ENCODE measurements at regions not wholly inside any gene's neighbourhood (a gene's known extent, or its start where the extent isn't known, plus 50 kb on each side); places are given as distances from the start of the nearest gene placed in this dataset.

- Histone ChIP-seq H3K27ac (ENCODE audit: extremely low read depth, low read depth, low read length) (no peak overlapping the region), H3K4me1 (replicated peaks in 1 of 2; ENCODE audit: control insufficient read depth in 2 of 2, insufficient read depth in 2 of 2, low read length in 2 of 2) (no peaks in the 10 kb centered on the region), H4K20me1 (replicated peaks; ENCODE audit: control insufficient read depth, insufficient read depth, low read length) (no peaks in the 10 kb centered on the region), H3K9ac (ENCODE audit: insufficient read depth in 1 of 2, low read depth in 2 of 2, low read length in 2 of 2) (no peak overlapping the region), H3K79me2 (ENCODE audit: control insufficient read depth, insufficient read depth, low read length) (no peaks in the 10 kb centered on the region), H3K9me1 (ENCODE audit: control insufficient read depth, insufficient read depth, low read length) (no peaks in the 10 kb centered on the region), H3K27me3 (ENCODE audit: control insufficient read depth in 2 of 2, insufficient read depth in 2 of 2, low read length in 2 of 2) (no peaks in the 10 kb centered on the region), H3K4me2 (ENCODE audit: insufficient read depth, low read length) (no peak overlapping the region), H3K4me3 (no peak overlapping the region), H2AFZ (ENCODE audit: low read depth, low read length) (no peak overlapping the region), H3K9me3 (replicated peaks; ENCODE audit: control insufficient read depth, insufficient read depth, low read depth, low read length) (no peaks in the 10 kb centered on the region), H3K36me3 (ENCODE audit: control insufficient read depth, insufficient read depth, low read length) (no peaks in the 10 kb centered on the region)
- ChIA-PET POLR2A (no interaction called here), CTCF (ENCODE audit: low intra/inter-chr PET ratio) (no interaction called here)
- WGBS (ENCODE audit: insufficient coverage, low coverage, missing lambda C conversion rate) = 0% methylated on average over 4 of the region's 4 CpGs
- TF ChIP-seq NELFE (IDR thresholded peaks at IDR 0.05; ENCODE audit: insufficient read depth, insufficient read length) = no peak
- TF ChIP-seq CAMTA2 (CRISPR knock-in tag; conservative IDR thresholded peaks at IDR 0.05) = no peak
- TF ChIP-seq LEF1 (IDR thresholded peaks at IDR 0.05) = no peak
- TF ChIP-seq DPF2 (IDR thresholded peaks at IDR 0.05) = no peak
- no peak for TF ChIP-seq ID3 (CRISPR knock-in tag; IDR thresholded peaks at IDR 0.05)
- TF ChIP-seq ID3 (tag; IDR thresholded peaks at IDR 0.05) = no peak
- no peak for TF ChIP-seq XRCC3 (IDR thresholded peaks at IDR 0.05)
- no peak for TF ChIP-seq SREBF1 (IDR thresholded peaks at IDR 0.05; ENCODE audit: borderline replicate concordance, low read depth, low read length)
- no peak for TF ChIP-seq MAZ (CRISPR knock-in tag; conservative IDR thresholded peaks at IDR 0.05 in 1 of 2, IDR thresholded peaks at IDR 0.05 in 1 of 2)
- no peak for TF ChIP-seq ZNF518B (CRISPR knock-in tag; IDR thresholded peaks at IDR 0.05)
- TF ChIP-seq CREB1 (IDR thresholded peaks at IDR 0.05) = no peak
- no peak for TF ChIP-seq CREB1 (CRISPR knock-in tag; IDR thresholded peaks at IDR 0.05)
- TF ChIP-seq DEAF1 (CRISPR knock-in tag; IDR thresholded peaks at IDR 0.05) = no peak
- TF ChIP-seq FOXP4 (CRISPR knock-in tag; IDR thresholded peaks at IDR 0.05; ENCODE audit: borderline replicate concordance) = no peak
- no peak for FAIRE-seq
- in situ Hi-C loops (cut with MboI) = no loop called here
- intact Hi-C loops (cut with micrococcal nuclease) = no loop called here
- no TSS peak for BruUV-seq (replicated peaks)
- no peak for DNase-seq (ENCODE audit: extremely low read depth in 1 of 4, low spot score in 3 of 4)
- ATAC-seq = no peak
These were observed 492.9 kb downstream of the GBE1 start for GRCh38 chr3:81268526-81268925.

Data from K562 (cell line).